Skeletal muscle satellite cell (primary cell): ENCODE measurements at regions not wholly inside any gene's neighbourhood (a gene's known extent, or its start where the extent isn't known, plus 50 kb on each side); places are given as distances from the start of the nearest gene placed in this dataset.
"Not testable (repeated sequence)": the region's sequence is repeated elsewhere in the genome, so short reads cannot be mapped to it uniquely, and the experiment has no call there.

ENCODE experiments used
- H3K27me3 ChIP-seq: 2 replicates; pipeline ENCODE4 v1.7.0; 2013; ENCODE audit warnings: low read length; ENCODE audit not compliant: control insufficient read depth, insufficient read depth
- H3K36me3 ChIP-seq: 2 replicates; pipeline ENCODE4 v1.7.0; 2013; ENCODE audit warnings: mild to moderate bottlenecking, control low read depth, low read length; ENCODE audit not compliant: insufficient read depth
- H3K4me1 ChIP-seq: 2 replicates; pipeline ENCODE4 v1.7.0; 2013; ENCODE audit warnings: low read length; ENCODE audit not compliant: control insufficient read depth, insufficient read depth
- H3K4me2 ChIP-seq: 2 replicates; pipeline ENCODE4 v1.7.0; 2013; ENCODE audit warnings: mild to moderate bottlenecking, low read length
- H3K4me3 ChIP-seq: 2 replicates; pipeline ENCODE4 v1.7.0; 2013; ENCODE audit warnings: low read length
- H3K9ac ChIP-seq: 2 replicates; pipeline ENCODE4 v1.7.0; 2013; ENCODE audit warnings: mild to moderate bottlenecking, low read depth, low read length, moderate library complexity
- H3K9me3 ChIP-seq: replicated peaks from 2 replicates; pipeline ENCODE4 v1.7.0; 2013; ENCODE audit warnings: mild to moderate bottlenecking, control low read depth, low read length

DNA sequence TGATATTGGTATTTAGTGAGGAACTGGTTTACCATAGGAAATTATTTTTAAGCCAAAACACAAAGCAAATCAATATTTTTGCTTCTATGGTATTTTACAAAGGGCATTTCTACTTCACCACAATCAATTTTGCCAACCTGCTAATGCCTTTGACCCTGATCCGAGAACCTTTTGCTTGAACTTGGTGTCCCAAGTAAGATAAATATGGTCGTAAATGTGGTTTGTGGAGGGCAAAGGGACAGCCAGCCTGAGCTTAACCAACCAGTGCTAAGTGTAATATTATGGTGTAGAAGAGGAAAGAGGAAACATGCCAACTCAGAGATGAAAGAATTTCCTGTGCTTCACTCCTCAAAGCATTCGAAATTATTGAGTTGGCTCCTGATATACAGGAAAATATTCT, 148.4 kb downstream of the C3orf38 start:
- Histone ChIP-seq H3K4me2 (no peak overlapping the region), H3K9ac (no peak overlapping the region), H3K36me3 (no peaks in the 10 kb centered on the region), H3K9me3 (no peaks in the 10 kb centered on the region), H3K4me1 (no peaks in the 10 kb centered on the region), H3K27me3 (no peaks in the 10 kb centered on the region), H3K4me3 (no peak overlapping the region)

DNA sequence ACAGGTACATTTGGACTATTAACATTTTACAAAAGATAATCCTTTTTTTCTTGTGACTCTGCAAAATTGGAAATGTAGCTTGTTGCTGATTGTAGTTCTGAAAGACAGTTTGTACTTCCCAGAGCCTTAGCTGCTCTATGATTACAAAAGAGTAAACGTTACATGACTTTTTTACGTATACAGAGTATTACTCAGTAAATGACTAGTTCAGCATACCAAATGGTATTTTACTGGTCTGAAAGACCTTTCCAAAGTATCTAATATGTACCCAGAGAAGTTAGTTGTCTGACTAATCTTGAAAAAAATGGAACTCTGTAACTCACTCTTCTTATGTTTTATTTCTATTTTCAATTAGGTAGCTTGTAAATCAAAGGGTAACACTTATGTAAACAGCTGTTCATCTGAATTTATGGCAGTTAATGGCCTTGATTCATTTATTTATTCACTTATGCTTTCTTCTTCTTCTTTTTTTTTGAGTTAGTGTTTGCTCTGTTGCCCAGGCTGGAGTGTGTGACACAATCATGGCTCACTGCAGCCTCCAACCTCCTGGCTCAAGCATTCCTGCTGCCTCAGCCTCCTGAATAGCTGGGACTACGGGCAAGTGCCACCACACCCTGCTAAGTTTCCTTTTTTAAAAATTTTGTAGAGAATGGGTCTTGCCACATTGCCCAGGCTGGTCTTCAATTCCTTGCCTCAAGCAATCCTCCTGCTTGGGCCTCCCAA, 151.7 kb downstream of the C3orf38 start:
- no peaks in the 10 kb centered on the region for H3K4me1 ChIP-seq
- no peak overlapping the region for H3K4me2 ChIP-seq
- H3K36me3 ChIP-seq: no peaks in the 10 kb centered on the region
- H3K27me3 ChIP-seq: no peaks in the 10 kb centered on the region
- no peaks in the 10 kb centered on the region for H3K9me3 ChIP-seq
- no peak overlapping the region for H3K9ac ChIP-seq
- no peak overlapping the region for H3K4me3 ChIP-seq

DNA sequence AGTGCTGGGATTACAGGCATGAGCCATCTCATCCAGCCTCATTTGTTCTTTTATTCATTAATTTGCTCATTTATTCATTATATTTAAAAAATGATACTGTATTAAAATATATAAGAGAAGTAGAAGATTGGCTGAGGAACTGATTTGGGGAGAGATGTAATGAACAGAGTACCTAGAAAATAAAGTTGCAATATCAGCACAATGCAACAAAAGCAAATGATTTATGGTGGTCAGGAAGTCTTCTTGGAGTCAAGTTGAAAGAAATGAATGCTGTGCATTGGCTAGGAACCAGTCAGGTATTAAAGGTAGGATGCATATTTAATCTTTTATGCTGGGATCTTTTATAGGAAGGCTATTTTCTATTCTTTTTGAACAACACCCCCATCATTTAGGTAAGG, 152.2 kb downstream of the C3orf38 start:
- H3K9ac ChIP-seq: no peak overlapping the region
- no peak overlapping the region for H3K4me2 ChIP-seq
- no peaks in the 10 kb centered on the region for H3K36me3 ChIP-seq
- no peaks in the 10 kb centered on the region for H3K4me1 ChIP-seq
- no peaks in the 10 kb centered on the region for H3K27me3 ChIP-seq
- no peaks in the 10 kb centered on the region for H3K9me3 ChIP-seq
- no peak overlapping the region for H3K4me3 ChIP-seq

DNA sequence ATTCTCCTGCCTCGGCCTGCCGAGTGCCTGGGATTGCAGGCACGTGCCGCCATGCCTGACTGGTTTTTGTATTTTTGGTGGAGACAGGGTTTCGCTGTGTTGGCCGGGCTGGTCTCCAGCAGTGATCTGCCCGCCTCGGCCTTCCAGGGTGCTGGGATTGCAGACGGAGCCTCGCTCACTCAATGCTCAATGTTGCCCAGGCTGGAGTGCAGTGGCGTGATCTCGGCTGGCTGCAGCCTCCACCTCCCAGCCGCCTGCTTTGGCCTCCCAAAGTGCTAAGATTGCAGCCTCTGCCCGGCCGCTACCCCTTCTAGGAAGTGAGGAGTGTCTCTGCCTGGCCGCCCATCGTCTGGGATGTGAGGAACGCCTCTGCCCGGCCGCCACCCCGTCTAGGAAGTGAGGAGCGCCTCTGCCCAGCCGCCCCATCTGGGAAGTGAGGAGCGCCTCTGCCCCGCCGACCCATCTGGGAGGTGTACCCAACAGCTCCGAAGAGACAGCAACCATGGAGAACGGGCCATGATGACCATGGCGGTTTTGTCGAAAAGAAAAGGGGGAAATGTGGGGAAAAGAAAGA, 153.7 kb downstream of the C3orf38 start:
- not testable (repeated sequence) for H3K27me3 ChIP-seq, H3K9me3 ChIP-seq, H3K4me2 ChIP-seq, H3K36me3 ChIP-seq, H3K9ac ChIP-seq, H3K4me3 ChIP-seq, H3K4me1 ChIP-seq

DNA sequence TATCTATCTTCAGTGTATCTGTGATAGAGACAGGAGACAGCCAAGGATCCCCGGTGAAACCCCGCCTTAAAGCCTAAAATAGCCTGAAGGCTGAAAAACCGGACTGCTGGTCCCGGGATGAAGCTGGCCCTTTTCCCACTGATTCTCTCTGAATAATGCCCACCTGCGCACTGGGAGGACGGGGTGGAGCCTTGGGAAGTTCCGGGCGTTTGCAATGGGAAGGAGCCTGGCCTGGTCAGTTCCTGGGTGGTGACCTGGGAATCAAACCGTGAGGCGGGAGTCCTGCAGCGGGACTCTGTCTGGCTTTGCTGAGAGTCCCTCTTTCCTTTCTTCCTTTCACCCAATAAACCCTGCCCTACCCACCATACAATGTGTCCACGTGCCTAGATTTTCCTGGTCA, 157.9 kb downstream of the C3orf38 start:
- Histone ChIP-seq H3K36me3 (no peaks in the 10 kb centered on the region), H3K9me3 (no peaks in the 10 kb centered on the region), H3K4me2 (no peak overlapping the region), H3K4me1 (no peaks in the 10 kb centered on the region), H3K9ac (no peak overlapping the region), H3K27me3 (no peaks in the 10 kb centered on the region), H3K4me3 (no peak overlapping the region)

GRCh38 chr3:88311826-88312225, 162.1 kb downstream of the C3orf38 start:
- no peaks in the 10 kb centered on the region for H3K4me1 ChIP-seq
- H3K27me3 ChIP-seq: no peaks in the 10 kb centered on the region
- no peak overlapping the region for H3K4me2 ChIP-seq
- H3K36me3 ChIP-seq: no peaks in the 10 kb centered on the region
- no peak overlapping the region for H3K4me3 ChIP-seq
- no peak overlapping the region for H3K9ac ChIP-seq
- H3K9me3 ChIP-seq: no peaks in the 10 kb centered on the region

- no peak overlapping the region for H3K4me2 ChIP-seq
- no peaks in the 10 kb centered on the region for H3K9me3 ChIP-seq
Observed at GRCh38 chr3:88312256-88312655, 162.5 kb downstream of the C3orf38 start.

DNA sequence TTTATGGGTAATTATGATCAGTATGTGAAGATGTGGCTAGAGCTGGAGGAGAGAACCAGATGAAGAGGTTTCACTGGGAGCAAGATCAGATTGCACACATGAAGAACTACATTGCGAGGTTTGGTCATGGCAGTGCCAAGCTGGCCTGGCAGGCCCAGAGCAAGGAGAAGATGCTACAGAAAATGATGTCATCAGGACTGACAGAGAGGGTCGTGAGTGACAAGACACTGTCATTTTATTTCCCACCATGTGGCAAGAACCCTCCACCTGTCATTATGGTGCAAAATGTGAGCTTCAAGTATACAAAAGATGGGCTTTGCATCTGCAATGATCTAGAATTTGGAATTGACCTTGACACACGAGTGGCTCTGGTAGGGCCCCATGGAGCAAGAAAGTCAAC, 168.3 kb downstream of the C3orf38 start:
- Histone ChIP-seq H3K9ac (no peak overlapping the region), H3K9me3 (no peaks in the 10 kb centered on the region), H3K4me3 (no peak overlapping the region), H3K4me1 (no peaks in the 10 kb centered on the region), H3K27me3 (no peaks in the 10 kb centered on the region), H3K4me2 (no peak overlapping the region), H3K36me3 (no peaks in the 10 kb centered on the region)

More at GRCh38 chr3:88312256-88312655, 162.5 kb downstream of the C3orf38 start:
- Histone ChIP-seq H3K27me3 (no peaks in the 10 kb centered on the region), H3K36me3 (no peaks in the 10 kb centered on the region), H3K4me3 (no peak overlapping the region), H3K9ac (no peak overlapping the region), H3K4me1 (no peaks in the 10 kb centered on the region)

DNA sequence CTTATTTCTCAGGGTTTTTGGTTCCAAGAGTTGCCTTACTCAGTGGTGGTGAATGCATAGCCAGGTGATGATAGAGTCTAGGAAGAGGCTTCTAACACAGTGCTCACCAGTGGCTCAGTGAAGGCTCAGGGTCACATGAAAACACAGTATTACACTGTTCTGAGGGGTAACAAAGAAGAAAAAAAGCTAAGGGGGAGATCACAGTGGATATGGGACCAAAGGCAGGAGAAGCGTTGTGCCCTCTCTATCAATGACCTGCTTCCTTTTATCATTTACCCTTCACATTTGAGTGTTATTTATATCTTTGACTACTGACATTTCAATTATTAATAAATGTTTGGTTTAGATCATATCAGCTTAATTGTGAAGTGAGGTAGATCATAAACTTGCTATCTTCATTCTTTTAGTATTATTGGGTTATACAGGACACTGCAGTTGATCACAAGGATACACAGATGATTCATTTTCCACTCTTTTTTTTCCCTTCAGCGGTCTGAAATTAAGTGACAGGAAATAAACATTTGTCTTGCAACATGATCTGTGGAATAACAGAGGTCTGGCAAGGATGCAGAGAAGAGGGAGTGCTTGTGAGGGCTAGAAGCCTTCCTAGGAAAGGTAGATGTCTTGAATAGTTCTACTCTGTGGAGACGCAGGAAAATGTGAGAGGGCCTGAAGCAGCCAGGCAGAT, 171.7 kb downstream of the C3orf38 start:
- no peaks in the 10 kb centered on the region for H3K4me1 ChIP-seq
- no peaks in the 10 kb centered on the region for H3K36me3 ChIP-seq
- no peak overlapping the region for H3K4me2 ChIP-seq
- no peak overlapping the region for H3K4me3 ChIP-seq
- H3K9ac ChIP-seq: no peak overlapping the region
- H3K9me3 ChIP-seq: no peaks in the 10 kb centered on the region
- H3K27me3 ChIP-seq: no peaks in the 10 kb centered on the region

DNA sequence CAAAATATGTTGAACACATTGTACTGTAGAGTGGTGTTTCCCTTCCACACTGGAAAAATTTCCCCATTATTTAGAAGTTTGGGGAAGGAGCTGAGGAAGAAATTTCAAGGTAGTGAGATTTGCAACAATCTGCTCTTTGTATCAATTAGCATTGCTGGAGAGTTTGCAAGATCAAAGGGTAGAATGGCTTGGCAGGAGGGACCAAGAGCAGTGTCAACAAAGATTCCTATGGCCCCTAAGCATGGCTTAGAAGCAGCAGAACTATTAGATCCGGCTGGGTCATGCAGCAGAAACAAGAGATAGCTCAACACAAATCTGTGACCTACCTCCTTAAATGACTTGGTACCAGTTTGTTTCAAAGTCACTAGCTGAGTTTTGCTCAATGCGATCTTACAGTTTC, 175.0 kb downstream of the C3orf38 start:
- H3K4me2 ChIP-seq: no peak overlapping the region
- no peaks in the 10 kb centered on the region for H3K9me3 ChIP-seq
- no peaks in the 10 kb centered on the region for H3K27me3 ChIP-seq
- H3K4me1 ChIP-seq: no peaks in the 10 kb centered on the region
- no peak overlapping the region for H3K4me3 ChIP-seq
- no peak overlapping the region for H3K9ac ChIP-seq
- no peaks in the 10 kb centered on the region for H3K36me3 ChIP-seq

GRCh38 chr3:88334187-88334868, 184.6 kb downstream of the C3orf38 start:
- Histone ChIP-seq H3K4me1 (no peaks in the 10 kb centered on the region), H3K27me3 (no peaks in the 10 kb centered on the region), H3K9me3 (no peaks in the 10 kb centered on the region), H3K9ac (no peak overlapping the region), H3K36me3 (no peaks in the 10 kb centered on the region), H3K4me2 (no peak overlapping the region), H3K4me3 (no peak overlapping the region)
